GM12878 (cell line): ENCODE measurements at regions not wholly inside any gene's neighbourhood (a gene's known extent, or its start where the extent isn't known, plus 50 kb on each side); places are given as distances from the start of the nearest gene placed in this dataset.
A peak's percentile ranks its signal among the peaks of the same experiment; 100 is the strongest.

ENCODE experiments used
- ATAC-seq: fragments of 200-7000 bp; cut with Tn5 transposase; 3 replicates; pipeline ENCODE4 v1.9.1; 2020; ENCODE audit warnings: mild to moderate bottlenecking, moderate library complexity
- BruUV-seq: library from RNA; stranded (reverse); fragments of 400-500 nt; replicated peaks from 2 replicates; lab custom pipeline; 2021; lab: Mats Ljungman, UMichigan
- CTCF ChIA-PET: fragments of 300-600 bp; sonication (Branson Sonifier 250); formaldehyde crosslinking; extraction: SDS; loops from one replicate; lab custom pipeline; 2021; ENCODE audit warnings: inconsistent platforms; lab: Yijun Ruan, JAX
- POLR2A ChIA-PET: fragments of 350-600 bp; formaldehyde crosslinking; extraction: SDS; loops from one replicate; lab custom pipeline; 2021; ENCODE audit warnings: inconsistent platforms; lab: Charles Lee
- RAD21 ChIA-PET: fragments of 300-600 bp; sonication (Branson Sonifier 250); formaldehyde crosslinking; loops from one replicate; lab custom pipeline; 2023; ENCODE audit warnings: antibody characterized with exemption; ENCODE audit not compliant: unreplicated experiment; lab: Charles Lee
- SMC1A ChIA-PET: fragments of 300-600 bp; sonication (Branson Sonifier 250); formaldehyde crosslinking; loops from one replicate; lab custom pipeline; 2023; ENCODE audit not compliant: unreplicated experiment, uncharacterized antibody; lab: Charles Lee
- DNase-seq: peaks from one replicate; pipeline ENCODE4 v3.0.0-alpha.2; 2011; ENCODE audit warnings: low read depth, low spot score
- FAIRE-seq: peaks from 3 replicates; lab custom pipeline; 2011; peaks lifted over from hg19 to GRCh38; lab: Jason Lieb, UNC
- H2AFZ ChIP-seq: 2 replicates; pipeline ENCODE4 v1.6.0; 2011; ENCODE audit warnings: low read depth, low read length, control low read depth; ENCODE audit not compliant: control insufficient read depth
- H3K27ac ChIP-seq: 2 replicates; pipeline ENCODE4 v1.5.1; 2011; ENCODE audit warnings: control low read depth; ENCODE audit not compliant: control insufficient read depth, insufficient read depth
- H3K27me3 ChIP-seq, 2 experiments: replicated peaks in 1 of 2; 2 replicates each; pipeline versions ENCODE4 v1.6.0 to v1.6.1; 2011; ENCODE audit warnings: low read length in 1 of 2; ENCODE audit not compliant: control insufficient read depth in 2 of 2, insufficient read depth in 2 of 2
- H3K36me3 ChIP-seq, 2 experiments: 2 replicates each; pipeline ENCODE4 v1.5.1; 2011; ENCODE audit warnings: low read length in 1 of 2; ENCODE audit not compliant: control insufficient read depth in 2 of 2, insufficient read depth in 2 of 2
- H3K4me1 ChIP-seq: 2 replicates; pipeline ENCODE4 v1.6.1; 2011; ENCODE audit warnings: mild to moderate bottlenecking, low read length, moderate library complexity, mixed read lengths; ENCODE audit not compliant: control insufficient read depth, insufficient read depth
- H3K4me2 ChIP-seq: 2 replicates; pipeline ENCODE4 v1.6.0; 2011; ENCODE audit warnings: control low read depth; ENCODE audit not compliant: control insufficient read depth, insufficient read depth
- H3K4me3 ChIP-seq: fragments of 200-600 bp; sonication (generic); 2 replicates; pipeline ENCODE4 v1.5.1; 2016
- H3K79me2 ChIP-seq: 2 replicates; pipeline ENCODE4 v1.6.0; 2011; ENCODE audit warnings: low read length; ENCODE audit not compliant: control insufficient read depth, insufficient read depth
- H3K9ac ChIP-seq: 2 replicates; pipeline ENCODE4 v1.8.0; 2011; ENCODE audit warnings: low read length, control low read depth, mixed read lengths; ENCODE audit not compliant: control insufficient read depth, insufficient read depth
- H3K9me3 ChIP-seq: replicated peaks from 3 replicates; pipeline ENCODE4 v1.5.1; 2011; ENCODE audit warnings: mild to moderate bottlenecking, low read length; ENCODE audit not compliant: control insufficient read depth, insufficient read depth
- H4K20me1 ChIP-seq: 2 replicates; pipeline ENCODE4 v1.6.0; 2011; ENCODE audit not compliant: control insufficient read depth, insufficient read depth
- ASH2L ChIP-seq: fragments of 300-600, 200-600 bp; sonication (generic); IDR thresholded peaks from 2 replicates; pipeline ENCODE4 v1.6.1; 2017; ENCODE audit warnings: low read depth, mild to moderate bottlenecking, borderline replicate concordance
- BHLHE40 ChIP-seq, 2 experiments: fragments of 450-650 bp in 1 of 2; IDR thresholded peaks; 2 replicates each; pipeline ENCODE4 v1.6.1; 2011 to 2017; ENCODE audit warnings: low read depth in 2 of 2, borderline replicate concordance in 1 of 2, improper control_type of control experiment in 1 of 2, low read length in 1 of 2, mild to moderate bottlenecking in 1 of 2
- CHD4 ChIP-seq: fragments of 200-600 bp; sonication (generic); IDR thresholded peaks from 2 replicates; pipeline ENCODE4 v1.6.1; 2016; ENCODE audit warnings: mild to moderate bottlenecking
- EGR1 ChIP-seq, 2 experiments: IDR thresholded peaks; 1 replicate in 1 of 2; 2 replicates in 1 of 2; pipeline ENCODE4 v1.6.1; 2011 to 2012; ENCODE audit warnings: low read depth in 2 of 2, low read length in 2 of 2, borderline replicate concordance in 1 of 2, mild to moderate bottlenecking in 1 of 2, moderate library complexity in 1 of 2
- FOXK2 ChIP-seq: fragments of 450-650 bp; IDR thresholded peaks from 2 replicates; pipeline ENCODE4 v1.6.1; 2017; ENCODE audit warnings: mild to moderate bottlenecking, moderate library complexity
- RB1 ChIP-seq: fragments of 450-650 bp; formaldehyde crosslinking; IDR thresholded peaks from 2 replicates; pipeline ENCODE4 v1.6.1; 2017; ENCODE audit warnings: mild to moderate bottlenecking, borderline replicate concordance
- SMARCA5 ChIP-seq: fragments of 450-650 bp; IDR thresholded peaks from 2 replicates; pipeline ENCODE4 v1.6.1; 2017; ENCODE audit warnings: mild to moderate bottlenecking
- YY1 ChIP-seq: IDR thresholded peaks from 2 replicates; pipeline ENCODE4 v1.6.1; 2011; ENCODE audit warnings: low read depth, mild to moderate bottlenecking, low read length
- ZSCAN29 ChIP-seq: fragments of 450-650 bp; IDR thresholded peaks from 2 replicates; pipeline ENCODE4 v1.6.1; 2017; ENCODE audit warnings: mild to moderate bottlenecking, moderate library complexity
- WGBS: methylation state at CpG from one replicate; pipeline ENCODE4 v1.1.6; 2016; ENCODE audit warnings: low lambda C conversion rate; ENCODE audit not compliant: insufficient replicate concordance, insufficient coverage; ENCODE audit errors: missing lambda C conversion rate; 5-methylcytosine and 5-hydroxymethylcytosine counted together
- in situ Hi-C: fragments of 300-500 bp; cut with MboI; formaldehyde crosslinking; loops from 9 replicates; pipeline ENCODE4 v1.14.3; 2018; ENCODE audit warnings: mixed read lengths
- intact Hi-C: fragments of 100-400 bp; cut with micrococcal nuclease; formaldehyde crosslinking; loops from one replicate; pipeline ENCODE4 v1.14.2; 2022; ENCODE audit not compliant: unreplicated experiment
- TF ChIP-seq, protein P1 (sequence below): fragments of 450-650 bp; IDR thresholded peaks from 2 replicates; pipeline ENCODE4 v1.6.1; 2016; ENCODE audit warnings: mild to moderate bottlenecking
- TF ChIP-seq, protein P2 (sequence below): IDR thresholded peaks from 2 replicates; pipeline ENCODE4 v1.6.1; 2011; ENCODE audit warnings: borderline replicate concordance, low read depth, mild to moderate bottlenecking, moderate library complexity, low read length; ENCODE audit not compliant: insufficient read depth, poor library complexity, severe bottlenecking

- ChIA-PET POLR2A (no interaction called here), RAD21 (no interaction called here)
These were observed 139.3 kb upstream of the NR4A3 start for GRCh38 chr9:99682378-99682777.

GRCh38 chr9:99682870-99683269 lies 138.8 kb upstream of the NR4A3 start:
- BruUV-seq, result no TSS peak
- 32% methylated on average over 2 of the region's 2 CpGs for WGBS

More at GRCh38 chr9:99682378-99682777, 139.3 kb upstream of the NR4A3 start:
- WGBS, result 81% methylated on average over 1 of the region's 1 CpG
- Histone ChIP-seq H3K27ac (no peak overlapping the region), H2AFZ (no peak overlapping the region), H3K27me3 (no peaks in the 10 kb centered on the region), H3K4me2 (no peak overlapping the region), H3K79me2 (no peaks in the 10 kb centered on the region), H3K36me3 (no peaks in the 10 kb centered on the region), H3K9me3 (no peaks in the 10 kb centered on the region; the same call in 2 of the 3 replicates), H3K4me3 (no peak overlapping the region)
- no peak for DNase-seq
- CTCF ChIA-PET, result no interaction called here
- no peak for ATAC-seq
- FAIRE-seq, result no peak
- TF ChIP-seq CHD4 (no peak), SMARCA5 (no peak), FOXK2 (no peak), YY1 (no peak), ZSCAN29 (no peak), EGR1 (IDR thresholded peaks at IDR 0.05; ENCODE audit: borderline replicate concordance in 1 of 2, low read depth in 2 of 2, low read length in 2 of 2) (no peak)
- TF ChIP-seq, protein P1, sequence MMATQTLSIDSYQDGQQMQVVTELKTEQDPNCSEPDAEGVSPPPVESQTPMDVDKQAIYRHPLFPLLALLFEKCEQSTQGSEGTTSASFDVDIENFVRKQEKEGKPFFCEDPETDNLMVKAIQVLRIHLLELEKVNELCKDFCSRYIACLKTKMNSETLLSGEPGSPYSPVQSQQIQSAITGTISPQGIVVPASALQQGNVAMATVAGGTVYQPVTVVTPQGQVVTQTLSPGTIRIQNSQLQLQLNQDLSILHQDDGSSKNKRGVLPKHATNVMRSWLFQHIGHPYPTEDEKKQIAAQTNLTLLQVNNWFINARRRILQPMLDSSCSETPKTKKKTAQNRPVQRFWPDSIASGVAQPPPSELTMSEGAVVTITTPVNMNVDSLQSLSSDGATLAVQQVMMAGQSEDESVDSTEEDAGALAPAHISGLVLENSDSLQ, result no peak
- TF ChIP-seq, all 136 proteins: peak for 0
- no TSS peak for BruUV-seq
- H3K9ac ChIP-seq, result no peak overlapping the region
- H4K20me1 ChIP-seq, result no peaks in the 10 kb centered on the region
- no peaks in the 10 kb centered on the region for H3K4me1 ChIP-seq
- in situ Hi-C loops (no loop called here), intact Hi-C loops (no loop called here)
- SMC1A ChIA-PET, result no interaction called here

More at GRCh38 chr9:99682870-99683269, 138.8 kb upstream of the NR4A3 start:
- CTCF ChIA-PET, result interaction anchor here (0.7 kb wide), 1 partner anchor 450 kb away, joined by 3 read pairs; no protein-coding TSS in a partner anchor
- TF ChIP-seq, protein P2, sequence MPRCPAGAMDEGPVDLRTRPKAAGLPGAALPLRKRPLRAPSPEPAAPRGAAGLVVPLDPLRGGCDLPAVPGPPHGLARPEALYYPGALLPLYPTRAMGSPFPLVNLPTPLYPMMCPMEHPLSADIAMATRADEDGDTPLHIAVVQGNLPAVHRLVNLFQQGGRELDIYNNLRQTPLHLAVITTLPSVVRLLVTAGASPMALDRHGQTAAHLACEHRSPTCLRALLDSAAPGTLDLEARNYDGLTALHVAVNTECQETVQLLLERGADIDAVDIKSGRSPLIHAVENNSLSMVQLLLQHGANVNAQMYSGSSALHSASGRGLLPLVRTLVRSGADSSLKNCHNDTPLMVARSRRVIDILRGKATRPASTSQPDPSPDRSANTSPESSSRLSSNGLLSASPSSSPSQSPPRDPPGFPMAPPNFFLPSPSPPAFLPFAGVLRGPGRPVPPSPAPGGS, result no peak
- no peak for TF ChIP-seq RB1
- TF ChIP-seq ASH2L, result no peak
- 0 out of 4 replicates have a peak, but pooled peaks of 1 of the 2 experiments have one; percentile 6 for TF ChIP-seq BHLHE40 (IDR thresholded peaks at IDR 0.05; ENCODE audit: borderline replicate concordance in 1 of 2, low read depth in 2 of 2, low read length in 1 of 2)
- H3K4me3 ChIP-seq, result no peak overlapping the region
- POLR2A ChIA-PET, result no interaction called here
- no peak overlapping the region for H2AFZ ChIP-seq
- RAD21 ChIA-PET, result no interaction called here
- DNase-seq, result no peak
- no peaks in the 10 kb centered on the region for H3K27me3 ChIP-seq
- no peaks in the 10 kb centered on the region; the same call in 2 of the 3 replicates for H3K9me3 ChIP-seq
- H3K79me2 ChIP-seq, result no peaks in the 10 kb centered on the region
- in situ Hi-C loops (no loop called here), intact Hi-C loops (no loop called here)
- H3K4me1 ChIP-seq, result no peaks in the 10 kb centered on the region
- H3K36me3 ChIP-seq, result no peaks in the 10 kb centered on the region
- no peak for ATAC-seq
- SMC1A ChIA-PET, result interaction anchor here (0.9 to 1.3 kb wide), 2 partner anchors 40 to 467 kb away, joined by 3 to 4 read pairs; no protein-coding TSS in a partner anchor
- H4K20me1 ChIP-seq, result no peaks in the 10 kb centered on the region
- H3K9ac ChIP-seq, result no peak overlapping the region
- no peak for FAIRE-seq
- no peak overlapping the region for H3K4me2 ChIP-seq
- no peak overlapping the region for H3K27ac ChIP-seq
